Gastrocnemius medialis (tissue), 4 donors: ENCODE measurements at regions not wholly inside any gene's neighbourhood (a gene's known extent, or its start where the extent isn't known, plus 50 kb on each side); places are given as distances from the start of the nearest gene placed in this dataset.

Experiments
- POLR2A ChIP-seq, 2 donors: fragments of 450-650 bp; IDR thresholded peaks; one replicate each; pipeline ENCODE4 v1.6.1; 2017; ENCODE audit warnings: antibody characterized with exemption in 2 of 2, mild to moderate bottlenecking in 2 of 2, moderate library complexity in 2 of 2
- TF ChIP-seq, protein P1 (sequence below), 5 experiments: fragments of 450-650 bp in 3 of 5; fragments of 200-600 bp in 2 of 5; sonication (generic) in 2 of 5; IDR thresholded peaks in 4 of 5; conservative IDR thresholded peaks in 1 of 5; 1 replicate in 4 of 5; 2 replicates in 1 of 5; pipeline ENCODE4 v1.5.1; 2016 to 2019; ENCODE audit warnings: antibody characterized with exemption in 5 of 5, mild to moderate bottlenecking in 3 of 5, moderate library complexity in 3 of 5

DNA sequence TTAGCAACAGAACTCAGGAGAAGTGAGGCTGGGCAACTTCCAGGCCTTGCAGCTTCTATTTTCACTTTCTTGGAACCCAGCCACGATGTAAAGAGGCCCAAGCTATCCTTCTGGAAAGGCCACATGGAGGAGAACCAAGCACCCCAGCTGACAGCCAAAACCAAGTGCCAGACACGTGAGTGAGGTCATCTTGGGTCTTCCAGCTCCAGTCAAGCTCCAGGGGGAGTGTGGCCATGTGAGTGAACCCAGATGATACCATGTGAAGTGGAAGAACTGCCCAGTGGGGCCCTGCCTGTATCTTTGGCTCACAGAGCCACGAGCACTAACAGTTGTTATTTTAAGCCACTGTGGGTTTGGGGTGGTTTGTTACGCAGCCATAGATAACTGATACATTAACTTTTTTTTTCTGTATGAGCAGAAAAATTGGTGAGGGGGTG lies 126.8 kb upstream of the MAP1LC3B2 start:
- TF ChIP-seq, protein P1, sequence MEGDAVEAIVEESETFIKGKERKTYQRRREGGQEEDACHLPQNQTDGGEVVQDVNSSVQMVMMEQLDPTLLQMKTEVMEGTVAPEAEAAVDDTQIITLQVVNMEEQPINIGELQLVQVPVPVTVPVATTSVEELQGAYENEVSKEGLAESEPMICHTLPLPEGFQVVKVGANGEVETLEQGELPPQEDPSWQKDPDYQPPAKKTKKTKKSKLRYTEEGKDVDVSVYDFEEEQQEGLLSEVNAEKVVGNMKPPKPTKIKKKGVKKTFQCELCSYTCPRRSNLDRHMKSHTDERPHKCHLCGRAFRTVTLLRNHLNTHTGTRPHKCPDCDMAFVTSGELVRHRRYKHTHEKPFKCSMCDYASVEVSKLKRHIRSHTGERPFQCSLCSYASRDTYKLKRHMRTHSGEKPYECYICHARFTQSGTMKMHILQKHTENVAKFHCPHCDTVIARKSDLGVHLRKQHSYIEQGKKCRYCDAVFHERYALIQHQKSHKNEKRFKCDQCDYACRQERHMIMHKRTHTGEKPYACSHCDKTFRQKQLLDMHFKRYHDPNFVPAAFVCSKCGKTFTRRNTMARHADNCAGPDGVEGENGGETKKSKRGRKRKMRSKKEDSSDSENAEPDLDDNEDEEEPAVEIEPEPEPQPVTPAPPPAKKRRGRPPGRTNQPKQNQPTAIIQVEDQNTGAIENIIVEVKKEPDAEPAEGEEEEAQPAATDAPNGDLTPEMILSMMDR (IDR thresholded peaks at IDR 0.05 in 4 of 5, conservative IDR thresholded peaks at IDR 0.05 in 1 of 5) = no peak
- no peak for TF ChIP-seq POLR2A (IDR thresholded peaks at IDR 0.05)
